HUES48 (cell line): ENCODE measurements at regions not wholly inside any gene's neighbourhood (a gene's known extent, or its start where the extent isn't known, plus 50 kb on each side); places are given as distances from the start of the nearest gene placed in this dataset.

ENCODE experiments used
- H3K27ac ChIP-seq: one replicate; pipeline ENCODE4 v1.7.0; 2013; ENCODE audit warnings: low read depth, low read length, inconsistent platforms
- H3K27me3 ChIP-seq: 2 replicates; pipeline ENCODE4 v1.6.1; 2013; ENCODE audit warnings: mild to moderate bottlenecking, low read length; ENCODE audit not compliant: control insufficient read depth, insufficient read depth
- H3K36me3 ChIP-seq: 2 replicates; pipeline ENCODE4 v1.6.1; 2013; ENCODE audit warnings: low read length; ENCODE audit not compliant: control insufficient read depth, insufficient read depth
- H3K4me1 ChIP-seq: 2 replicates; pipeline ENCODE4 v1.6.1; 2013; ENCODE audit warnings: mild to moderate bottlenecking, low read length; ENCODE audit not compliant: control insufficient read depth, insufficient read depth
- H3K4me3 ChIP-seq: 2 replicates; pipeline ENCODE4 v1.5.1; 2013; ENCODE audit warnings: mild to moderate bottlenecking, low read depth, low read length
- H3K9ac ChIP-seq: 2 replicates; pipeline ENCODE4 v1.6.1; 2013; ENCODE audit warnings: mild to moderate bottlenecking, low read depth, low read length, moderate library complexity
- H3K9me3 ChIP-seq: 2 replicates; pipeline ENCODE4 v1.6.1; 2013; ENCODE audit warnings: low read length; ENCODE audit not compliant: control insufficient read depth, insufficient read depth

- Histone ChIP-seq H3K4me3 (no peak overlapping the region), H3K27me3 (no peaks in the 10 kb centered on the region), H3K27ac (no peak overlapping the region), H3K36me3 (no peaks in the 10 kb centered on the region), H3K9me3 (peaks cover 19% of the 10 kb centered on the region), H3K9ac (no peak overlapping the region), H3K4me1 (no peaks in the 10 kb centered on the region)
These were observed 347.3 kb downstream of the TRIM36 start for GRCh38 chr5:114822436-114822835.

DNA sequence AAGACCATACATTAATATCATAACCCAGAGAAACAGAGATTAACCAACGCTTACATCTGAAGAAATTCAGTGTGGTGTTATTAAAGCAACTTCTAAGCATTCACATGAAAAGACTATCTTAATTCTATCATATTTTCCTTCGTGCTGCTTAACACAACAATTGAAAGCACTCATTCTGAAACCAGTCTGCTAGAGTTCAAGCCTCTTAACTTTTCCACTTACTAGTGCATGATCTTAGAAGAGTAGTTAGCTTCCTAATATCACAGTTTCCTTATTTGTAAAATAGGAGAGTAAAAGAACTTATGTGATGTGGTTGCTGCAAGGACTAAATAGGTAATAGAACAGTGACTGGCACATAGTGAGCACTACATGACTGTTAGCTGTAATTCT is 379.3 kb downstream of the TRIM36 start:
- Histone ChIP-seq H3K27me3 (no peaks in the 10 kb centered on the region), H3K36me3 (no peaks in the 10 kb centered on the region), H3K9ac (no peak overlapping the region), H3K4me1 (no peaks in the 10 kb centered on the region), H3K27ac (no peak overlapping the region), H3K9me3 (no peaks in the 10 kb centered on the region), H3K4me3 (no peak overlapping the region)

DNA sequence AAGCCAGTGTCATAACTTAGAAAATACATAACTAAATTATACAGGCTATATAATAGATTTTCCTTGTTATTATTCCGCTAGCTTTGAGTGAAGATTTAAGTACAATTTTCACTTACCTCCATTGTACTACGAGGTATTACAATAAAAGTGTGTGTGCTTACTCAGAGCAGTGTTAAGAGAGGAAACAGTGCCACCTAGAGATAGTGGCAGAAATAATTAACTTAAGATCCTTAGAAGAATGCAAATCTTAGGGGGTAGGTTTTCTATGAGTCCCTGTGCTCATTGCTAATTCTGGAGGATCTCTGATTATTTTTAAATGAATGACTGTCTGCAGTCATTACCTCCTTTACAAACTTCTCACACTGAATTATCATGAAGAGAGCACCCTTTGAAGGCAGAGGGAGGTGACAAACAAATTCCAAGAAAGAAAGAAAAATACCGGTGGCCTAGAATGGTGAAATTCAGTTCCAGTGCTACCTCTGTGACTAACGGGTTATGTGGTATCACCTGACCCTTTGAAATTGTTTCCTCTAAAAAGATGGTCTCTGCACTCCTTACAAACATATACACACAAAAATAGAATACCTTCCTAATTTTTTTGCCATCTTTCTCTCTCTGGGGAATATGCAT is 379.8 kb downstream of the TRIM36 start:
- no peaks in the 10 kb centered on the region for H3K27me3 ChIP-seq
- H3K9ac ChIP-seq, result no peak overlapping the region
- H3K36me3 ChIP-seq, result no peaks in the 10 kb centered on the region
- no peak overlapping the region for H3K4me3 ChIP-seq
- H3K4me1 ChIP-seq, result no peaks in the 10 kb centered on the region
- H3K9me3 ChIP-seq, result no peaks in the 10 kb centered on the region
- no peak overlapping the region for H3K27ac ChIP-seq

DNA sequence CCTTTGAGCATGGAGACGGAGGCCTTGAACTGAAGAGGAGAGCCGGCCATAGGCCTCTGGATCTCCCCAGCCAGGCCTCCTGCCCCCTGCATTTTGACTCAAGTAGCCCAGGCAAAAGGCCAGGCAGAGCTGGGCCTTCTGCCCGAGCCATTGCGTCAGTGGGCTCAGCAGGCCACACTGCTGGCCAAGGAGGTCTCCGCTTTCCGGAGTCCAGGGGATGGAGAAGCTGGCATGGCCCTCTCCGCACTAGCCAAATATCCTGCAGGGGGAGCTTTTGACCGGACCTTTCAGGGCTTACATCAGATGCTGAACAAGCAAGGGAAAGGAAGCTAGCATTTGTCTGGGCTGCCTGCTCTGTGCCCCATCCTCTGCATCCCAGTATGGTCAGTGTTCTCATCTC is 386.8 kb downstream of the TRIM36 start:
- Histone ChIP-seq H3K4me1 (no peaks in the 10 kb centered on the region), H3K27ac (no peak overlapping the region), H3K4me3 (no peak overlapping the region), H3K27me3 (no peaks in the 10 kb centered on the region), H3K9ac (no peak overlapping the region), H3K36me3 (no peaks in the 10 kb centered on the region), H3K9me3 (no peaks in the 10 kb centered on the region)

DNA sequence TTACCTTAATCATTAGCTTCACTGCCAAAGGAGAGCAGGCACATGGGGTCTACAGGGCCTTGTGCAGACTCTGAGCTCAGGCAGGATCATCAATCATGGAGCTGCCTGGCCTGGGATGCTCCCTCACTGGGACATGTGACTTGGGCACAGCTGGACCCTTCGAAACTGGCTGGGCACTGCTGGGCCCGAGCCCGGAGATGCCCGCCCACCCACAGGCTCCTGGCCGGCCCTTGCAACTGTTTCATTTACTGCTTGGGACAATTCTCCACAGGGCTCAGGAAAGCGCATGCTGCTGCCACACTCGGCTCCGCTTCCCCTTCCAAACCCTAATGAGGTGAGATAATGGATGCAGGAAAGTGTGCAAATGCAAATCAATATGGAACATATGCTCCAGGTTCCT is 387.5 kb downstream of the TRIM36 start:
- Histone ChIP-seq H3K4me1 (no peaks in the 10 kb centered on the region), H3K27ac (no peak overlapping the region), H3K9ac (no peak overlapping the region), H3K36me3 (no peaks in the 10 kb centered on the region), H3K4me3 (no peak overlapping the region), H3K27me3 (no peaks in the 10 kb centered on the region), H3K9me3 (no peaks in the 10 kb centered on the region)

DNA sequence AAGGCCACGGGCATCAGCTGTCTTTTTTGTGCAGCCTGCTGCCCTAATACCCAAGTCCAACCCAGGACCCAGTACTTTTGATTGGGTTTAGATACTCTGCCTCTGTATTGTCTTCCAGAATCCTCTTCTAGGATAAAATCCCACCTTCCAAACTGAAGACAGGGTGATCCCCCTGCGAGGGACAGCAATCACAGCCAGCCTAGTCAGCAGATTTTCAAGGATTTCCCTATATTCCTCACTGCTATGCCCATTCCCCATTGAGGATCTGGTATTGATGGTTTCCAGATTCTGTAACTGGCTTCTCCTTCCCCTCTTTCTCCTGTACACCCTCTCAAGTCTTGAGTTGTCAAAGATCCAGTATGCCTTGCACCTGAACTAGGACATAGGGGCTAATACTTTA is 389.4 kb downstream of the TRIM36 start:
- H3K27me3 ChIP-seq, result no peaks in the 10 kb centered on the region
- H3K9me3 ChIP-seq, result no peaks in the 10 kb centered on the region
- no peaks in the 10 kb centered on the region for H3K4me1 ChIP-seq
- no peak overlapping the region for H3K9ac ChIP-seq
- H3K4me3 ChIP-seq, result no peak overlapping the region
- H3K36me3 ChIP-seq, result no peaks in the 10 kb centered on the region
- H3K27ac ChIP-seq, result no peak overlapping the region

DNA sequence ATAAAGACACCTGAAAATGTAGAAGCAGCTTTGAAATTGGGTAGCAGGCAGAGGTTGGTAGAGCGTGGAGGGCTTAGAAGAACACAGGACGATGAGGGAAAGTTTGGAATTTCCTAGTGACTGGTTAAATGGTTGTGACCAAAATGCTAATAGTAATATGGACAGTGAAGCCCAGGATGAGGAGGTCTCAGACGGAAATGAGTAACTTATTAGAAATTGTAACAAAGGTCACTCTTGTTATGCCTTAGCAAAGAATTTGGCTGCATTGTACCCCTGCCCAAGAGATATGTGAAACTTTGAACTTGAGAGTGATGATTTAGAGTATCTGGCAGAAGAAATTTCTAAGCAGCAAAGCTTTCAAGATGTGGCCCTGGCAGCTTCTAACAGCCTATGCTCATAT is 382.5 kb downstream of the KCNN2 start:
- Histone ChIP-seq H3K27ac (no peak overlapping the region), H3K27me3 (no peaks in the 10 kb centered on the region), H3K9ac (no peak overlapping the region), H3K4me1 (no peaks in the 10 kb centered on the region), H3K4me3 (no peak overlapping the region), H3K9me3 (no peaks in the 10 kb centered on the region), H3K36me3 (no peaks in the 10 kb centered on the region)

GRCh38 chr5:114734238-114734637 is 372.4 kb downstream of the KCNN2 start:
- Histone ChIP-seq H3K9ac (no peak overlapping the region), H3K36me3 (no peaks in the 10 kb centered on the region), H3K27me3 (no peaks in the 10 kb centered on the region), H3K4me1 (no peaks in the 10 kb centered on the region), H3K9me3 (no peaks in the 10 kb centered on the region), H3K4me3 (no peak overlapping the region), H3K27ac (no peak overlapping the region)

- H3K9me3 ChIP-seq, result no peaks in the 10 kb centered on the region
- H3K27ac ChIP-seq, result no peak overlapping the region
- no peaks in the 10 kb centered on the region for H3K4me1 ChIP-seq
- H3K9ac ChIP-seq, result no peak overlapping the region
- H3K4me3 ChIP-seq, result no peak overlapping the region
- H3K27me3 ChIP-seq, result no peaks in the 10 kb centered on the region
- no peaks in the 10 kb centered on the region for H3K36me3 ChIP-seq
These were observed 368.1 kb downstream of the KCNN2 start for GRCh38 chr5:114729986-114730385.

DNA sequence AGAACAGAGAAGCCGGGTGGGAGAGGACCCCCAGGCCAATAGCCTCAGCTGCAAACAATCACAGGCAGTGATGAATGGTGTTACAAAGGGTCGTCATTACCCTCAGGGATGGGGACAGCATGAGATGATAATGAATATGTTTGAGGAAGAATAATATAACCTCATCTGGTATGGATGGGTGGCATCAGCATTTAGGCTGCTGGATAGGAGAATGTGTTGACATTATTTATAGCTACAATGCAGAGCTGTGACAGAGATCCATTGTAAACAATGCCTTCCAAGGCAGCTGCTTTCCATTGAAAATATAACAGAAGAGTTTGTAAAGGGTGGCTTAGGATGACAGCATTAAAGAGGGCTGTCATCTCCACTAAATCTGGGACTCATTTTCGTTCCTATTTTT is 365.5 kb downstream of the KCNN2 start:
- Histone ChIP-seq H3K36me3 (no peaks in the 10 kb centered on the region), H3K27me3 (no peaks in the 10 kb centered on the region), H3K9me3 (peaks cover 13% of the 10 kb centered on the region; the same call in 1 of the 2 replicates), H3K27ac (no peak overlapping the region), H3K4me1 (no peaks in the 10 kb centered on the region), H3K9ac (no peak overlapping the region), H3K4me3 (no peak overlapping the region)

DNA sequence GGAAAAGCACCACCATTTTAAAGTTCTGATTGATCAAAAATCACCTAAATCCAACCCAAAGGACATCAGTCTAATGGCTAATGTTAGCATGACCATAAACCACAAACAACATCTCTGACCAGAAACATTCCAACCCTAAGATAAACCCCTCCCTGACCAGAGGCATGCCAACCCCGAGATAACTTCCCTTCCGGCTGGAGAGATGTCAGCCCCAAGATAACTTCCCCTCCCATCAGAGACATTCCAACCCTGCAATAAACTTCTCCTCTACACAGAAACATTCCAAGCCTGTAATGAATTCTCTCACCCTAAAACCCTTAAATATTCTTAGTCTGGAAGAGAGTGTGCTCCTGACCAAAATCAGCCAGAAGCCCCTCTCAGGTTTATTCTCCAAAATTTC is 364.3 kb downstream of the KCNN2 start:
- no peak overlapping the region for H3K27ac ChIP-seq
- H3K4me1 ChIP-seq, result no peaks in the 10 kb centered on the region
- no peak overlapping the region for H3K9ac ChIP-seq
- no peak overlapping the region for H3K4me3 ChIP-seq
- no peaks in the 10 kb centered on the region for H3K27me3 ChIP-seq
- H3K9me3 ChIP-seq, result peaks cover 22% of the 10 kb centered on the region; the same call in 1 of the 2 replicates
- H3K36me3 ChIP-seq, result no peaks in the 10 kb centered on the region

- H3K4me1 ChIP-seq, result no peaks in the 10 kb centered on the region
- H3K9ac ChIP-seq, result no peak overlapping the region
- no peak overlapping the region for H3K4me3 ChIP-seq
- H3K27me3 ChIP-seq, result no peaks in the 10 kb centered on the region
- no peaks in the 10 kb centered on the region for H3K36me3 ChIP-seq
- peaks cover 30% of the 10 kb centered on the region; the same call in 1 of the 2 replicates for H3K9me3 ChIP-seq
- no peak overlapping the region for H3K27ac ChIP-seq
These were observed 357.4 kb downstream of the KCNN2 start for GRCh38 chr5:114719268-114719667.
